GM19035 (cell line): ENCODE measurements at regions not wholly inside any gene's neighbourhood (a gene's known extent, or its start where the extent isn't known, plus 50 kb on each side); places are given as distances from the start of the nearest gene placed in this dataset.
A peak's percentile ranks its signal among the peaks of the same experiment; 100 is the strongest.
"Not testable (repeated sequence)": the region's sequence is repeated elsewhere in the genome, so short reads cannot be mapped to it uniquely, and the experiment has no call there.

Source experiments
- ATAC-seq: cut with Tn5 transposase; IDR thresholded peaks from one replicate; pipeline ENCODE4 v1.9.1; 2021; ENCODE audit not compliant: unreplicated experiment

DNA sequence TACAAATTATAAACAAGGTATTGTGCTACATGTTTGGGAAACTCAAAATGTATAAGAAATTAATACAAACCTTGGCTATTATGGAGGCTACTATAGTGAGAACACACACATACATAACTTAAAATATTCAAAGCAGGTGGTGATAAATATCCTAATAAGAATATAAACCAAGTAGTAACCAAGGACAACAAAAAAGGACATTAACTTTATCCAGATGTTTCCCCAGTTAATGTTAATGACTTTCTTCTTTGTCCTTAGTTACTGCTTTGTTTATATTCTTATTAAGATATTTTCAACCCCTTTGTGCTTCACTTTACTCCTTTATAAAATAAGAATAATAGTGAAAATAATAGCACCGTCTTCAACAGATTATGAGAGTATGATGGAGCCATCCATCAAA is 241.6 kb downstream of the CALCRL start:
- no peak for ATAC-seq

DNA sequence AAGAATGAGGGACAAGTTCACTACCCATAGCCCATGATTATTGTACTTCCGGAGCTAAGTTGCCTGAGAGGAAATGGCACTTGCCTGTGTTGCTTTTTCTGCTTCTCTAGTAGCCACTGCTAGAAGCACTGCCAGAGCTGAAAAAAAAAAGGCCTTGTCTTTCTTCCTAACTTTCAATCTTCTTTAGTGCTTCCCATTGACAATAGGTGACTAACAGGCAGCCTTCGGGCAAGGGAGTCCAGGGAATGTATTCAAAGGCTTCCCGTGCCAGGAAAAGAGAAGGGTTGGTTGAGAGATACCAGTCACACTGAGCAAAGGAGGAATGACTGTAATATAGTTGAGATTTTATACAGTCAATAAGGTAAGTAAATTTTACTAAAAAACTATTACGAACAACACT is 242.0 kb downstream of the CALCRL start:
- ATAC-seq = no peak

DNA sequence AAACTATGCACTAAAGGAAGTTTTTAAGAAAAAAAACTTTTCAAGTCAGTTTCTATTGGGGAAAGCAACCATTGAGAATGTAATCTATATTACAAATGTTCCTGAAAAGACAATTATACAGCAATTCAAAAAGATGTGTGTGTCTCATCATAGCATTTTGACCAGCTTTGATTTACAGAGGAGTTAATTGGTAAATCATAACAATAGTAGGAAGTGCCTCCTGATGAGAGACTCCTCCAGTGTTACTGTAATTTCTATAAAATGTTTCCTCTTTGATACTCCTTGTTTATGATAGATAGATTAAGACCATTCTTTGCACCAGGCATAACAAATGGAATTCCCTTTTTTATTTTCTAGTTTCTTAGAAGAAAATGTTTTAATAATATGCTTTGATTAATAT is 249.9 kb downstream of the CALCRL start:
- no peak for ATAC-seq

DNA sequence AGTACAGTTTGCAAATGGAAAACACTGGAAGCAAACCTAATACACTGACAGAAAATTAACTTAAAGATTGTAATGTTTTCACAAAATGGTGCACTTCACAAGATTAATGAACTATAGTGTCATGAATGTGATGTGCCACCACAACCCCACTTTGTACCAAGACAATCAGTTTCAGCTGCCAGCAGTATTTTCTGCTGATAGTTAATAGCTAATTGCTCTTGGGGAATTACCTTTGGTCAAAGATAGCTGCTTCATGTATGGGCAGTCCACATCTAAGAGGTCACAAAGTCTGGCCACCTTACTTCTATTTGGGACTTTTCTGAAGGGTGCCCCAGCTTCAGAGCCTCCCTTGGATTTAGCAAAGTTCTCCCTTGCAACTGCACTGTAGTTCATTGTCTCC is 254.0 kb downstream of the CALCRL start:
- no peak for ATAC-seq

DNA sequence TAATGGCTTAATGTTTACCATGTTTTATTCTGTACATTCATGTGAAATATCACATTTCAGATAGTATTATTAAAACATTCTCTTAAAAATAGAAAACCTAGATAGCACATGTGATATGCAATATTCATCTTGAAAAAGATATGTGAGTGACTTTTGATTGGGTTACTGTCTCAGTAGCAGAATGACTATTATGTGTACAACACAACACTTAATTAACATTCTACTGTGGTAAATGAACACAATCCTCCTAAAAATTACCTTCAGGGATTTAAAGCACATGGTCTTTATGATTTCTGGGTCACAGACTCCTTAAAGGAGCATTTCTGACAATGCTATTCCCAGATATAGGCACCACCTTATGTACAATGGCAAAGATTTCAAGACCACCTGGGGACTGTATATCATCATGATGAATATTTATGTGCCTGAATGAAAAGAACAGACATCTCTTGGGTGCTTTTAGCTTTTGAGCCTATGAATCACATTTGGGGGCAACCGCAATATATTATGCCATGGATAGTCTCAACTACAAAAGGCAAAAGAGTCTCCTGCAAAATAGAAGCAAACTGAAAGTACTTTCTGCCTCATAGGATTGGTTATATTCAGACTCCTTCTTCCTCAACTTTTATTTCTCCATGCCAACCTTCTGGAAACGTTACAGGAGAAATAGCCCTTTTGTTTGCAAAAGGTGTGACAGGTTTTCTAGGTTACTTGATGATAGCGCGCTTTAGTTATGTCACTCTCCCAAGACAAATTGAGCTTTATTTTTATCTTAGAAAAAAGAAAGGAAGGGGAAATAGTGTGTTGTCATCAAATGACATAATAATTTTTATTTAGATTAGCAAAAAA is 259.0 kb downstream of the CALCRL start:
- no peak for ATAC-seq

DNA sequence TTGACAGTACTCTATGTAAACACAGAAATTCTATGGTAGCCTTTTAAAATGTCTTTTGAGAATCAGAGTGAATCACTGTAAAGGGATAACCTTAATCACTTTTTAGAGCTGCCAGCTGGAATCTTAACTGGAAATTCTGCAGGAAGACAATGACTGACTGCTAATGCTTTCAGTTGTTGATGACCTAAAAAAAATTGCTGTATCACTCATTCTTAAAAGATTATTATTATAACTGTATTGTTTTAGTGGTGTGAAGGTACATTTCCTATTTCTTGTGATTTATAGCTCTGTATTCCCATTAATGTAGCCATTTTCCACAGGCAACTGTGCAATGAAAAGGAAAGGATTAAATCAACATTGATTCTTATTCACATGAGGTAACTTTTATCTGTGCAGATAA is 260.5 kb downstream of the CALCRL start:
- no peak for ATAC-seq

DNA sequence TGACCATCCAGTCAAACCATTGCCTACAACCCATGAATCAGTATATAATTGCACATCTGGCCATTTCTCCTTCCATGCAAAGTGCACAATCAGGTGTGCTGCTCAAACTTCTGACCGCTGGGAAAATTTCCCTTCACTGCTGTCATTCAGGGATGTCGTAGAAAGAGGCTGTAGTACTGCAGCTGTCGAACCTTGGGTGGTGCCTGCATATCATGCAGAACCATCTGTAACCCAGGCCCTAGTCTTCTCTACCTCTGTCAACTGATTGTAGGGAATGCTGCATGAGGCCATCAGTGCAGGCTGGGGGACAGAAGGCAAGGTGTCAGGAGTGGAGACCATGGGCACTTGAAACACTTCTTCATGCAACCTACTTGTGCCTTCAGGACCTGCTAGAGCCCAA is 267.5 kb downstream of the CALCRL start:
- ATAC-seq = no peak

DNA sequence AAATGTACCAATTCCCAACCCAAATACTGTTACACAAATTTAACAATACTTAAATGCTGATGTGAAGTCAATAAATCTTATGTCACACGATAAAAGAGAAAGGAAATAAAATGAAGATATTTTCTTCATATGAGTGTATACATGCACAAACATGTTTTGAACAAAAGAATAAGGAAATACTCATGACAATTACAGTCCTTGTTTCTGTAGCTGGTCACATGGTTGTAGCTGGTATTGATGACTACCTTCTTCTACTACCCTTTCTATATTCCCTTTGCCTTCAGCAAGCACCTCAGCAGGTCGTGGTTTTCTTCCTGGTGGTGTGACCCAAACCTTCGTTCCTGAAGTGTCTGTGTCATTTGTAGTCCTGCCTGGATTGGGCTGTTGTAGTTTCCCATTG is 269.2 kb downstream of the CALCRL start:
- not testable (repeated sequence) for ATAC-seq

DNA sequence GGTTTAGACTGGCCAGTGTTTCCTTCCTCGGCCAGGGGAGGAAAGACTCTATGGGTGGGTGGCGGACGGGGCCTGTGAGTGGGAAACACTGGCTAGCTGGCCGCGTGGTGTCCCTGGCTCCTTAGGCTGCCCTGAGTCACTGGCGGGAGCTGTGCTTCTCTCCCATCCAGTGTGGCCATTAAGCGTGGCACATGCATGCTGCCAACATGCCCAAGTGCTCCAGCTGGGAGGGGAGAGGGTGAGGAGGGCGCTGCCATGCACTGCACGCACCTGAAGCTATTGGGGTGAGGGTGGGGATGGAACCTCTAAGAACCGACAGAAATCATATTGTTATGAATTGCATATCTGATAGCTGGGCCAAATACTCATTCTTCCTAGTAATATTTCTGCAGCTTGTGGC is 270.8 kb downstream of the CALCRL start:
- no peak for ATAC-seq

DNA sequence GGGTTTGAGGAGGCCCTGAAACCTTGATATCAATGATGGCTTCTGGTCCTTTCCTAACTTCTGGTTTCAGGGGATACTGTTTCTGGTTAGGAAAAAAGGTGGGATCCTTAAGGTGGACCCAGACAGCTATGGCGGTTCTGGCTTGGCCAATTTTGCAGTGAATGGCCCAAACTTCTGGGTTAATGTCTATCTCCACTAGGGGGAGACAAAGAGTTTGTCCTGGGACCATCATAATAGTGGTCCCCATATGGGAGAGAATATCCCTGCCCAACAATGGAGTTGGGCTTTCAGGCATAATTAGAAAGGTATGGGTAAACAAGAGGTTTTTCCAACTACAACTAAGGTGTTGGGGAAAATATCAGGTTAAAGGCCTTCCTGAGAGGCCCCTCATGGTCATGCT is 273.5 kb downstream of the CALCRL start:
- no peak for ATAC-seq

DNA sequence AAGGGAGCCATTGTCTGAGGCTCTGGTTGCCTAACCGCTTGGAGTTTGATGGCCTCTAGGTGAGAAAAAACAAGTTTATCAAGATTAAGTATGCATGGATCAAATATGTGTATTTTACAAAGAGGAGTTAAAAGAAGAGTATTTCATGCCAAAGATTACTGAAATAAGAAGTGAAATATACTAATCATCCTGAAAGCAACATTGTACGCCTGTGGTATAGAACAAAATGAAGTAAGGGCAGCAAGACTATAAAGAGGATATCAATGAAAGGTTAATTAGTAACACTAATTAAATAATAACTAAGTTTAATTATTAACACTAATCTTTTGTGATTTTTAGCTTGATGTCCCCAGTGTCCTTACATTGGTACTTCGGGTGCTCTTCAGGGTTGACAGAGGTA is 276.7 kb downstream of the CALCRL start:
- no peak for ATAC-seq

DNA sequence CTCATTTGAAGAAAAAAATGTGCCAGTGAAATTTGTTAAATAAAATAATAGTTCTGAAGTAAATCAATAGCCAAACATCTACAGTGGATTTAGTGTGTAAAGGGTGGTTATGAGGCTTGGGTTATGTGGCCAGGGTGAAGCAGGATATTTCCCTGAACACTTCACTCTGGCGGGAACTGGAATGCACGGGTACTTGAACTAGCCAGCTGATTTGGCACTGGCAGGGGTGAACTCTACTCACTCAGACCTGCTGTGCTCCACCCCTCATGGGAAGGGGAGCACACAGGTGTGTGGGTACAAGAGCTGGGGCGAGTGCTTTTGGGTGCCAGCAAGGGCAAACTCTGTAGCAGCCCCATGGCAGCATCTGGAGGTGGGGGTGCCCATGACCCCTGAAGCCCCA is 278.2 kb downstream of the CALCRL start:
- ATAC-seq = no peak

DNA sequence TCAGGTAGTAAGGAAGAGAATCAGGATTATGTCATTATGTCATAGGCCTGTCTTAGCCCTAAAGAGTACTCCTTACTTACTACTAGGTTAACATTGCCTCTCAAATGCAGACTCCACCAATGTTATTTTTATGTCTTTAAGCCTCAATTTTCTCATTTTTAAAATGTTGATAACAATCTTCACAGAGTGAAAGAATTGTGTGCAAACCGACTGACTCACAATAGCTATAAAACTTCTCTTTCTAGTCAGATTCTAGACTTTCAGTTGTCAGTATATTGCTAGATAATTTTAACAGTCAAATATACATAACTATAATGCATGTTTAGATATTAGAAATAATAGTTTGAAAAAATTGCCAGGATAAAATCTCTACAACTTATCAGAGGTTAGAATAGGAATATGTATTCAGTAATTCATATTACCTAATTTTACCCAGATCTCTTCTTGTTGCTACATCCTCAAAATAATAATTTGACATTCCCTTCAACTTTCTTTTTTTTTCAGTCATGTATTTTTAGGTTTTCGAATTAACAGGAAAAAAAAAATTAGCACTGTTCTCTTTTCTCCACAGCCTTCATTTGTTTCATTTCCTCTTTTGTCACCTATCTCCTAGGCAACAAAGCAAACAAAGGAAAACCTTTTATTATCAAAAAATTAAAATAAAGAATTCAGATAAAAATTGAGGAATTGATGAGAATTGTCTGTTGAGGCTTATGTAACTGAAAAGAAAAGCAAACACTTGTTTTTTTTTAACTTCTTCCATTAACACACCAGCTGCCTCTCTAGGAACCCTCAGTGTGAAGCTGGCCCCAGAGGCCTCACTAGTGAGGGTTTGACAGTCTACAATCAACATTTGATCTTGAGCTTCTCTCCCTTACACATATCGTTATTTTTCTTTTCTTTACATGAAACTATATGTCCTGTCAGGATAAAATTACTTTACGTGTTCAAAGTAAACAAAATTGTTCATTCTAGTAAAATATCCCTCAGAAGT is 279.0 kb downstream of the CALCRL start:
- ATAC-seq = peak; percentile 68

DNA sequence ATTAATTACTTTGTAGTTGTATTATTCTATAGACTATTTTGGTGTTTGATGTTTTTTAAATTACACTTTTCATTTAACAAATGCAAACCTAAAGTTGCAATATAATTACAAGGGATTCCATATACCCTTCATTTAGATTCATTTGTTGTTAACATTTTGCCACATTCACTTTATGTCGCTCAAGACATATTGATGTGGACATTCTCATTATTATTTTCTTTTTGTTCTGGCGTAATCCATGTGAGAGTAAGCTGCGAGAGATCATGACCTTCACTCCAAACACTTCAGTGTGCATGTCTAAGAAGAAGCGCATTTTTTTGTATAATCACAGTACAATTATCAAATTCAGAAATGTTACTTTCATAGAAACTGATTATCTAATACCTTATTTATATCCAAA is 280.6 kb downstream of the CALCRL start:
- no peak for ATAC-seq

DNA sequence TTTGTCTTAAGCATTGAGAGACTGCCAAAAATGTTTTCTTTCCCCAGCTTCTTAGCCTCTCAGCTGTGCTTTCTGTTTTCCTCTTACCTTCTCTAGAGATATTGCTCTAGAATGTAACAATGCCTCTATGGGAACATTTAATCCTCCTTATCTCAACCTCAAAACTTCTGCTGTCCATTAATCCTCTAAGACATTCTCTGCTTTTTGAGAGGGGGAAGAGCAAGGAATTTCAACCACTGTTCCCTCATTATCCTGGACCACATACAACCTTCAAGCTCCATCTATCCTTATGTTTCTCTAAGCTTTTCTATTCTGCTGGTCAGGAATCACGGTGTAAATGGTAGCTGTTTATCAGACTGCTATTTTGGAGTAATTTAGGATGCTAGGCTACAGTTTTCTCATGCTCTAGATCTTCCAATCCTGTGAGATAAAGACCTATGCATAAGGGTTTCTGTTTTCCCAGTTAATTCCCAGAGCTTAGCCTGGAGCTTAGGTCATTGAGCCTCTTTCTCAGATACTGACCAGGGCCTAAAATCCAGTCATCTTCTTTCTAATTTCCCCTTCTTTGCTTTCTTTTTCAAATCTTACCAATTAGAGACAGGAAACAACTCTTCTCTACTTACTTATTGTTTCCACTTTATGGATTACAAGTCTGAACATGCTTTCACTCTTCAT is 282.0 kb downstream of the CALCRL start:
- ATAC-seq = no peak

DNA sequence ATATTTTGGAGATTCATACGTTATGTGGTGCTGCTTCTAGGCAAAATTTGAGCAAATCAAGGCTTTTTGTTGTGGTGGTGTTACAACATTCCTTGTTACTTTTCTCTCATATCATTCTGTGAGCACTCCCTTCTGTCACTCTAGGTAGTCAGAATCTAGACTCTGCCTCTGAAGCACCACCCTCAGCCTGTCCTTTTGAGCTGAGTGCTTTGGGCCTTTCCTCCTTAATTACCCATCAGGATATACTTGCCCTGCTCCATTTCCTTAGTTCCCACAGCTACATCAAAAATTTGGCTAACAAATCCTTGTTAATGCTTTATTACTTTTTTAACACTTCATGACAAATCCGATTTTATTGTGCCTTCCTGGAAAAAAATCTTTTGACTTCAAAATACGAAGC is 289.6 kb downstream of the CALCRL start:
- no peak for ATAC-seq

DNA sequence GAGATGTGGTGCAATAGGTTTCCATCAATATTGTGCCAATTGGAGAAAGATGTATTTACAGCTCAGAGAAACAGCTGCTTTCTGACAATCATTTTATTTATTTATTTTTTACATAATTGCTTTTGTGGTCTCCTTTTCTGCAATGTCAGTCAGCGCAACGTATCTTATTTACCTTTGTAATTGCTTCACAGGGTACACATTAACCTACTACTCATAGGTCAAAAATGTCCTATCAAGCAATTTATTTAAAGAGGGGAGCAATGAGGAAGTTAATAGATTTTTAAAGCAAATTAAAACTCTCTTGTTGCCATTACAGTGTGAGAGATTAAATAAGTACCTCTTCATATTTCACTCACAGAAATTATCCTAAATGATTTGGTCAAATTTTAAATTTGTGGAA is 291.0 kb downstream of the CALCRL start:
- ATAC-seq = no peak

DNA sequence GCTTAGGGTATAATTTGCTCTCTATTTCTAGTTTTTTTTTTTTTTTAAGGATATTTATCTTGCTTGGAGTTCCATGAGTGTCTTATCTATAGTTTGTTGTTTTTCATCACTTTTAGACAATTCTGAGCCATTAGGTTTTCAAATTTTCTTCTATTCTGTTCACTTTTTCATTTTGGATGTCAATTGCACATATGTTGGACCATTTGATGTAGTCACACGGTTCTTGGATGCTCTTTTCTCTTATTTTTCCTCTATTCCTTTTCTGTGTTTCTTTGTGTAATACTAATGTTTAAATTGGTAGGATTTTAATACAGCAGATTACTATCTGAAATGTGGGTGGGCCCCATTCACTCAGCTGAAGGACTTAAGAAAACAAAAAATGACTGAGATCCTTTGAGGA is 292.6 kb downstream of the CALCRL start:
- no peak for ATAC-seq

DNA sequence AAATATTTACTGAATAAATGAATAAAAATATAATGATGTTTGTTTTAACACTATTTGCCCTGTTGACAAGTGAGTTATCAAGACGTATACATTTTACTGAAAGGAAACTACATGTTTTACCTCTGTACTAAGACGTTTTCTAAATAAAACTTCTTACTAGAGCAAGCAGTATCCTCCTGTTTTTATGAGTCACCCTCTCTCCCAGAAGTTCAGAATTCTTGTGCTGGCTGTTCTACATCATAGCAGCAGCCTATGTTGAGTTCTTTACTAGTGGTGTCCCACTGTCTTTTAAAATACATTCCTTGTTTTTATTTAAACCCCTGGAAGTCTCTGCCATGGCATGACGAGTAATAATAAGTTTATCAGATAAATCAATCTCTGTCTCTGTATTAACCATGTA is 297.4 kb downstream of the CALCRL start:
- no peak for ATAC-seq

DNA sequence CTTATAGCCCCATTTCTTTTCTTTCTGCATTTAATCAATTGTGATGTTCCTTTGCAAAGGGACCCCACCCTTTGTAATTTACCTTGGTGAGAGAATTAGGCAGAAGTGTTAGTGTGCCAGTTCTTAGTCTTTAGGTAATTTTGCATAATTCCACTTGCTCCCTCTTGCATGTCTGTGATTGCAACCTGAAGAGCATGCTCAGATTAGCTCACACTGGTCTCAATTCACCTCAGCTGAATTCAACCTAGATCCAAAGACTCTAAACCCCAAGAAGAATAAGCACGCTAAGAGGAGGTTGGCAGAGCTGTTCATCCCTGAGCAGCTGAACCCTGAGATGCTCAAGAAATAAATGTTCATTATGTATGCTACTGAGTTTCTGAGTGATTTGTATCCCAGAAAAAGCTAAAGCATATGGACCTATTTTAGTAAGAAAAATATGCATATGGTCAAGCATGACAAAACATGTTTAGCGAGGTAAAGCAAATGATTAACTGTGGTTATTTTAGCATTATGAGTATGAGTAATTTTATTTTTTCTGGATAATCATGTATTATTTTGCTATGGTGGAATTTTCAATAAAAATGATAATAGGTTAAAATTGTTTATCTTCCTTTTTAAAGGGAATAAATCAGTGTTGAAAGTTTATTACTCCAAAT is 299.2 kb upstream of the ZSWIM2 start:
- no peak for ATAC-seq

DNA sequence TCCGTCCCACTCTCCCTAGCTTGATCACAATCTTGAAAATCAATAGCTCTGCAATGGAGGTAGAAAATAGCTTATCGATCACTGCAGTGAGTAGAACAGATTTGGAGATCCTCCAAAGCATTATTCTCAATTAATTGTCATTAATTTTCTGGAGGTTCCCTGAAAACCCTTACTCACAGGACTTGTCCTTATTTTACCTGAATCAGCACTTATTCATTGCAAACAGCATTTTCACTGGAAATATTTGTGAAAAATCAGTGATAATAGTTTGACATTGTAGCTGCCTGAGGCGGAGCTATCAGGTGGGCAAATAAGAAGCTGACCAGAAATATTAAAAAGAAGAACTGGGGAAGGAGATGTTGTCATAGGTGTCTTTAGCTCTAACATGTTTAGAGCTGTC is 294.6 kb upstream of the ZSWIM2 start:
- ATAC-seq = no peak
